ENCODE measurements at regions not wholly inside any gene's neighbourhood (a gene's known extent, or its start where the extent isn't known, plus 50 kb on each side); places are given as distances from the start of the nearest gene placed in this dataset.
"Not testable (repeated sequence)": the region's sequence is repeated elsewhere in the genome, so short reads cannot be mapped to it uniquely, and the experiment has no call there.

DNA sequence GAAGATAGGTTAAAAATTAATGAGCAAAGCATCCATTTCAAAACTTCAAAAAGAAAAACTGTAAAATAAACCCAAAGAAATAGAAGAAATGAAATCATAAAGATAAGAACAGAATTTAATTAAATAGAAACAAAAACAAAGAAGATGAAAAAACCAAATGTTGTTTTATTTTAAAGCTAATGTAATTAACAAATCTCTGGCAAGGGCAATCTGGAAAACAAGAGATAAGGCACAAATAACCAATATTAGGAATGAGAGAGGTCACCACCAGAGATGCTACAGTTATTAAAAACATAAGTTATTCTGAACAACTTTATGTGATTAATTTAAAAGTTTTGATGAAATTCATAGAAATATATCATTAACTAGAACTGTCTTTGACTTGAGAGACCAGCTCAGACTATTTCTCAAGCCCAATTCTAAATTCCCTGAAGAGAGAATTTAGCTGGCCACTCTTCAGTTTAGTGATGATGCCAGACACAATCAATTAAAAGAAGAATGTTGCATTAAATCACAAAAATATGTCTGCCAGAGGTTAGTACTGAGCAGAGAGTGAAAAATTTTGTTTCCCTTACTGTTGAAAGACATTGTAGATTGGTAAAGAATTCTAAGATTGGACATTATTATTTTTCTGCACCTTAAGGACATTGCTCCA is 227.4 kb upstream of the VLDLR start:
- TF ChIP-seq, protein P1, sequence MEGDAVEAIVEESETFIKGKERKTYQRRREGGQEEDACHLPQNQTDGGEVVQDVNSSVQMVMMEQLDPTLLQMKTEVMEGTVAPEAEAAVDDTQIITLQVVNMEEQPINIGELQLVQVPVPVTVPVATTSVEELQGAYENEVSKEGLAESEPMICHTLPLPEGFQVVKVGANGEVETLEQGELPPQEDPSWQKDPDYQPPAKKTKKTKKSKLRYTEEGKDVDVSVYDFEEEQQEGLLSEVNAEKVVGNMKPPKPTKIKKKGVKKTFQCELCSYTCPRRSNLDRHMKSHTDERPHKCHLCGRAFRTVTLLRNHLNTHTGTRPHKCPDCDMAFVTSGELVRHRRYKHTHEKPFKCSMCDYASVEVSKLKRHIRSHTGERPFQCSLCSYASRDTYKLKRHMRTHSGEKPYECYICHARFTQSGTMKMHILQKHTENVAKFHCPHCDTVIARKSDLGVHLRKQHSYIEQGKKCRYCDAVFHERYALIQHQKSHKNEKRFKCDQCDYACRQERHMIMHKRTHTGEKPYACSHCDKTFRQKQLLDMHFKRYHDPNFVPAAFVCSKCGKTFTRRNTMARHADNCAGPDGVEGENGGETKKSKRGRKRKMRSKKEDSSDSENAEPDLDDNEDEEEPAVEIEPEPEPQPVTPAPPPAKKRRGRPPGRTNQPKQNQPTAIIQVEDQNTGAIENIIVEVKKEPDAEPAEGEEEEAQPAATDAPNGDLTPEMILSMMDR (conservative IDR thresholded peaks at IDR 0.05; ENCODE audit: low read length): not testable (repeated sequence)
- not testable (repeated sequence) for TF ChIP-seq EZH2phosphoT487 (IDR thresholded peaks at IDR 0.05; ENCODE audit: borderline replicate concordance)

Measured in Loucy (cell line).